NB4 (cell line): ENCODE measurements at regions not wholly inside any gene's neighbourhood (a gene's known extent, or its start where the extent isn't known, plus 50 kb on each side); places are given as distances from the start of the nearest gene placed in this dataset.

Experiments
- DNase-seq: peaks from one replicate; pipeline ENCODE4 v3.0.0; 2010; ENCODE audit warnings: low read depth
- H3K4me3 ChIP-seq: one replicate; pipeline ENCODE4 v1.5.1; 2011; ENCODE audit warnings: mild to moderate bottlenecking, low read depth, low read length, moderate library complexity
- CTCF ChIP-seq: IDR thresholded peaks from one replicate; pipeline ENCODE4 v1.5.1; 2012; ENCODE audit warnings: low read depth, low read length
- MYC ChIP-seq: IDR thresholded peaks from 2 replicates; pipeline ENCODE4 v1.6.1; 2011; ENCODE audit warnings: low read depth, low read length
- POLR2A ChIP-seq: IDR thresholded peaks from 2 replicates; pipeline ENCODE4 v1.6.1; 2011; ENCODE audit warnings: mild to moderate bottlenecking; ENCODE audit not compliant: insufficient read length; ENCODE audit errors: extremely low read depth
- TF ChIP-seq, protein P1 (sequence below): IDR thresholded peaks from 2 replicates; pipeline ENCODE4 v1.6.1; 2011; ENCODE audit warnings: low read depth, low read length

- TF ChIP-seq CTCF: no peak
- no peak for TF ChIP-seq MYC
- TF ChIP-seq, protein P1, sequence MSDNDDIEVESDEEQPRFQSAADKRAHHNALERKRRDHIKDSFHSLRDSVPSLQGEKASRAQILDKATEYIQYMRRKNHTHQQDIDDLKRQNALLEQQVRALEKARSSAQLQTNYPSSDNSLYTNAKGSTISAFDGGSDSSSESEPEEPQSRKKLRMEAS: no peak
- no peak for TF ChIP-seq POLR2A
- H3K4me3 ChIP-seq: no peak overlapping the region
- no peak for DNase-seq
Observed at GRCh38 chr4:41425650-41426049, 112.3 kb upstream of the LIMCH1 start.

- H3K4me3 ChIP-seq: no peak overlapping the region
- TF ChIP-seq POLR2A: no peak
- no peak for DNase-seq
Observed at GRCh38 chr4:41426539-41426938, 111.4 kb upstream of the LIMCH1 start.

DNA sequence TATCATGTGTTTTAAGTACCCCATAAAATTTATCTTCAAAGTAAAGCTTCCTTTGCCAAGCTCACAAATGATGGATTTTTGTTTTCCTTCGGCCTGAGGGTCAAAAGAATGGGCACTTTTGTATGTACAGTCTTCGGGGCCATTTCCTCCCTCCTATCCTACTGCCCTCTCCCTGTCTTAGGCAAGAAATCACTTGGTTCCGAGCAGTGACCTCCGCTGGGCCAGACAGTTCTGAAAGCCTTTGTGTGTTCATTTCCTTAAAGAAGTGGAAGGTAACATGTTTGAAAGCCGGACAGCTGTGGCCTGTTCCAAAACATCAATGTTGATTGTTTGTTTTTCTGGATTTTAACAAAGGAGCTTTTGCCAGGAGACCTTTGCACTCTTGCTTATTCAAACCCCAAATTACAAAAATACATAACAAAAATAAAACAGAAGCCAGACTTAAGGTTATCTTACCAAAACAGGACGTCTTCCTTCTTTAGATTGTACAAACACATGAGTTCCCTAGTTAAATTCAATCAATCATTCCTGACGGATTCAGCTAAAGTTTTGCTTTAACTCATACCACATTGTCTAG lies 110.6 kb upstream of the LIMCH1 start:
- H3K4me3 ChIP-seq: no peak overlapping the region
- TF ChIP-seq CTCF (no peak), POLR2A (no peak)
- no peak for DNase-seq

- no peak overlapping the region for H3K4me3 ChIP-seq
- TF ChIP-seq CTCF (no peak), MYC (no peak), POLR2A (no peak)
- TF ChIP-seq, protein P1: no peak
- no peak for DNase-seq
Observed at GRCh38 chr4:41427931-41428600, 109.9 kb upstream of the LIMCH1 start.

DNA sequence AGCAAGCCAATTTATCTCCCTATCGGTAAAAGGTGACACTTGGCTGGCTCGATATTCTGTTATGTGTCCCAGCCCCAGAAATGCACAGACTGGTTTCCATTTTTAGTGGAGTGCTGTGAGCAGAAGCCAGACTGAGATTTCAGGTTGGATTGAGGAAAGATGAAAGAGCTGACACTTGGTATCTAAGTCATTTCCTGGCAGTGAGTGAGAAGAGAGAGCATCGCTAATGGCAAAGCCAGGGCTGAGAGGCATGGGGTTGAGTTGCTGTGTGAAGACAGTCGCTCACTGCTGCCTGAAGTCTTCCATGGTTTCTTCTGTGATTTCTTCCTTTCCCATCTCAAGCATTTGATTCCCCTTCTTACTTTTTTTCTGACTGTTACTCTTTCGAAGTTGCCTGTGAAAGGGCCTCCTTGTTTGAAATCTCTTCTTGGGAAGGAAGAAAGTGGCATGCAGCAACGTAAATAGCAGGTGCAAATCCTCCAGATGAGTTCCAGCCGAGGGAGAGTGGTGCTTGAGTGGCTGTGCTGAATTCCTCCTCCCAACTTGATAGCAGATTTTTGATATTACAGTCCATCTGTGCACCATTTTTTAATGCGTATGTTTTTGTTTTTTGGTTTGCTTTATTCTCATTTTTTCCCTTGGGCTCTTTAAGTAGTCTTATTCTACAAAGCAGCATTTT lies 109.2 kb upstream of the LIMCH1 start:
- DNase-seq: no peak
- no peak overlapping the region for H3K4me3 ChIP-seq
- no peak for TF ChIP-seq MYC
- TF ChIP-seq POLR2A: no peak
- no peak for TF ChIP-seq CTCF

DNA sequence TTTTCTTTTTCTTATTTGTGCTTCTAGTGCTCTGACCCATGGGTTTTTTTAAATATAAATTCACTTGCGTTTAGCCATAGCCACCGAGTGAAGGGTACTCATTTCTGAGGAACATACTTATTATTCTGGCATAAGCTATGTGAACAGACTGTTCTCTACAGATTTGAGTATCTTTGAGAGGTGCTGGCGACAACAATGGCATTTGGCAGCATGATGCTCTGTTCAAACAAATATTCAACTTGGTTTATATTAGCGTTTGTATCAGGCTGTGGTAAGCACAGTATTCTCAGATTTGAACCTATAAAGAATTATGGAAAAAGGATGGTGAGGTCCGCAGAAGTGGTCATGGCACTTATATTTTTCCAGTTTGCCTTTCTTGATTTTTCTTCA lies 108.7 kb upstream of the LIMCH1 start:
- H3K4me3 ChIP-seq: no peak overlapping the region
- TF ChIP-seq MYC (no peak), CTCF (no peak), POLR2A (no peak)
- TF ChIP-seq, protein P1: no peak
- no peak for DNase-seq
